GM21447 (cell line): ENCODE measurements at regions not wholly inside any gene's neighbourhood (a gene's known extent, or its start where the extent isn't known, plus 50 kb on each side); places are given as distances from the start of the nearest gene placed in this dataset.
"Not testable (repeated sequence)": the region's sequence is repeated elsewhere in the genome, so short reads cannot be mapped to it uniquely, and the experiment has no call there.

ENCODE experiments used
- ATAC-seq: cut with Tn5 transposase; IDR thresholded peaks from one replicate; pipeline ENCODE4 v1.9.1; 2021; ENCODE audit not compliant: unreplicated experiment

- ATAC-seq: no peak
Measured at GRCh38 chr2:241981076-241981700, 111.7 kb downstream of the RTP5 start.

GRCh38 chr2:241982706-241983570 is 113.4 kb downstream of the RTP5 start:
- ATAC-seq: no peak

- no peak for ATAC-seq
Measured at GRCh38 chr2:241983571-241984270, 114.2 kb downstream of the RTP5 start.

- ATAC-seq: no peak
Measured at GRCh38 chr2:241984271-241984655, 114.7 kb downstream of the RTP5 start.

GRCh38 chr2:241984658-241985057 is 115.1 kb downstream of the RTP5 start:
- ATAC-seq: no peak

DNA sequence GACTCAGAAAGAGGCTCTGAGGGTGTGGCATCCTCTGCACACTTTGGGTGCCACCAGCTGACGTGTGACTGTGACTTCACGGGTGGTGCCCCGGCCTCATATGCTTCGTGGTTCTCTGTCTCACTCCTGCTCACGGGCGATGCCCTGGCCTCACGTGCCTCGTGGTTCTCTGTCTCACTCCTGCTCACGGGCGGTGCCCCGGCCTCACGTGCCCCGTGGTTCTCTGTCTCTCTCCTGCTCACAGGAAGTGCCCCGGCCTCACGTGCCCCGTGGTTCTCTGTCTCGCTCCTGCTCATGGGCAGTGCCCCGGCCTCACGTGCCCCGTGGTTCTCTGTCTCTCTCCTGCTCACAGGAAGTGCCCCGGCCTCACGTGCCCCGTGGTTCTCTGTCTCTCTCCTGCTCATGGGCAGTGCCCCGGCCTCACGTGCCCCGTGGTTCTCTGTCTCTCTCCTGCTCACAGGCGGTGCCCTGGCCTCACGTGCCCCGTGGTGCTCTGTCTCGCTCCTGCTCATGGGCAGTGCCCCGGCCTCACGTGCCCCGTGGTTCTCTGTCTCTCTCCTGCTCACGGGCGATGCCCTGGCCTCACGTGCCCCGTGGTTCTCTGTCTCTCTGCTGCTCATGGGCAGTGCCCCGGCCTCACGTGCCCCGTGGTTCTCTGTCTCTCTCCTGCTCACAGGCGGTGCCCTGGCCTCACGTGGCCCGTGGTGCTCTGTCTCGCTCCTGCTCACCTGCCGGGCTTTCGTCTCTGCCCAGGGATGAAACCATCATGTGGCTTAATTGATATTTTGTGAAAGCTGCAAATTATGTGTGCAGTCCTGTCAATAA is 115.8 kb downstream of the RTP5 start:
- not testable (repeated sequence) for ATAC-seq

DNA sequence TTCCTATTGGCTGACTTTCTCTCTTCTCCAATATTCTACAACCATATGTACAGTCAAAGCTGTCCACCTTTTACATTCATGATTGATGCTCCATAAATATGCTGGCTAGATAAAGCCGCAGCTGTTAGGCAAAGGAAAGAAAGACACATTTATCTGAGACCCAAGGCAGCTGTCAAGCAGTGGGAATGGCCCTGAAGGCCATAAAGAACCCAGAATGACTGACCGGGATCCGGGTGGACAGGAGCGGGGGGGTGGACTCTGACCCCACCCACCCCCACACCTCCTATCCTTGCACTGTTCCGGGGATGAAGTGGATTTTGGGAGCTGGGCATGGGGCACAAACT is 116.4 kb downstream of the RTP5 start:
- no peak for ATAC-seq

DNA sequence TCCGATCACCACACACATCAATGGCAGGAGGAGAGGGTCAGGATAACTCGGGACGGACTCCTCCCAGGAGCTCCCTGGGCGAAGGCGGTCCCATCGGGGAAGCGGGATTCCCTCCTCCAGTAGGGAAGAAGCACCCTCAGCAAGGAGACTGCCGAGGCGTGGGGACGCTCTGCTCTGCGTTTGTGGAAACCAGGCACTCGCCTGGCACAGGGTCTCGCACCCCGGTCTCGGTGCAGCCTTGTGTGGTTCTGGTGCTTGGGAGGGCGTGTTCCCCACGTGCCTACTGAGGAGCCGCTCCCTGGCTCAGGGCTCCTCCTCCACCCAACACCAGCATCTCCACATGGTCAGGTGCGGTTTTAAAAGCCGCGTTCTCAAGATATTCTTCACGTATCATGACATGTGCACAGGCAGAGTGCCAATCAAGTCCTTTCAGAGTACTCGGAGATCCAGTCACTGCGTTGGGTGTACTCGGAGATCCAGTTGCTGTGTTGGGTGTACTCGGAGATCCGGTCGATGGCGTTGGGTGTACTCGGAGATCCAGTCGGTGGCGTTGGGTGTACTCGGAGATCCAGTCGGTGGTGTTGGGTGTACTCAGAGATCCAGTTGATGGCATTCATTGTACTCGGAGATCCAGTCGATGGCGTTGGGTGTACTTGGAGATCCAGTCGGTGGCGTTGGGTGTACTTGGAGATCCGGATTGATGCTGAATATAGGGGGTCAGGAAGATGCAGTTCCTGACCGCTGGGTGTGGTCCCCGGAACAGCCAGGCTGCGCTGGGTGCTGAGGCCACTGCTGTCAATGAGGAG is 117.5 kb downstream of the RTP5 start:
- no peak for ATAC-seq

- no peak for ATAC-seq
Measured at GRCh38 chr2:241987726-241988125, 118.2 kb downstream of the RTP5 start.

DNA sequence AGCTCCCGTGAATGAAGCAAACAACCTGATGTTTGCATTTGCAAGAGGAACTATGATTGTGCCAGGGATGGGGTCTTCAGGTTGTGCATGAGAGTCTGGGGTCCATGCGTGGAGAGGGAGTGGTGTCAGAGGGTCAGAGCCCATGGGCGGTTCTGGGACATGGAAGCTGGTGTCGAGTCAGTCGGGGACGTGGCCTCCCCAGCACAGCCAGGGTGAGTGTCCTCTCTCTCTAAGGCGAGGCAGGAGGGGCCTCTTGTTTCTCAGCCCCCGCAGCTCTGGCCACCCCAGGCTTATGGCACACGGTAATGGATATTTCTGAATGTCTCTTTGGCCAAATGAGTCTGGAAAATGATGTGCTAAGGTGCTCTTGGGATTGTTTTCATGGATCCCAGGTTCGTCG is 118.6 kb downstream of the RTP5 start:
- no peak for ATAC-seq

DNA sequence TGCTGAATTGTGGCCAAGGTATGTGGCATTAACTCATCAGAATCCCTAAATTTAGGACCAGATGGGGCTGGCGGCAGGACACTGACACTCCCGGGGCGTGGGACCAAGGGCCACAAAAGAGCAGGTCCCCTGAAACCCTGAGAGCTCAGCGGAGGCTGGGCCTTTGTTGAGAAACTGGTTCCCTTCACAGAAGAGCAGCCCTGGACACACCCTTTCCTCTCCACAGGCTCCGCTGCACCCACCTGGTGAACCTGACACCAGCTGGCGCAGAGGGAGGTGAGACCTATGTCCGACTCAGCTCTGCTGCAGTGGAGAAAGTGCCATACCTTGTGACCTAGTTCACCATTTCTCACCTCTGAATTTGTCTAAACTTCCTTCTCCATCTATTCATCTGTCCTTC is 119.5 kb downstream of the RTP5 start:
- ATAC-seq: no peak

GRCh38 chr2:241990466-241990865 is 120.9 kb downstream of the RTP5 start:
- no peak for ATAC-seq

DNA sequence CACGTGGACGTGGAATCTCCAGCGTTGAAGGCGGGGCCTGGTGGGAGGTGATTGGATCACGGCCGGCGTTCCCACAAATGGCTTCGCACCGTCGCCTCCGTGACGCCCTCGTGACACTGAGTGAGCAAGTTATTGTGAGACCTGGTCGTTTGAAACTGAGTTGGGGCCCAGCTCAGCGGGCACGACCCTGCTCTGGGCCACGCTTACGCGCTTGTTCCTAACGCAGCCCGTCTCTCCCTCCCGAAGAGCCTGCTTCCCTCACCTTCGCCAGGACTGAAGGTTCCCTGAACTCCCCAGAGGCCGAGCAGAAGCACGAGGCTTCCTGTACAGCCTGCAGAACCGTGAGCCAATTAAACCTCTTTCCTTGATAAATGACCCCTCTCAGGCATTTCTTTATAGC is 121.8 kb downstream of the RTP5 start:
- ATAC-seq: no peak

- ATAC-seq: no peak
Measured at GRCh38 chr2:241992753-241993152, 123.2 kb downstream of the RTP5 start.

DNA sequence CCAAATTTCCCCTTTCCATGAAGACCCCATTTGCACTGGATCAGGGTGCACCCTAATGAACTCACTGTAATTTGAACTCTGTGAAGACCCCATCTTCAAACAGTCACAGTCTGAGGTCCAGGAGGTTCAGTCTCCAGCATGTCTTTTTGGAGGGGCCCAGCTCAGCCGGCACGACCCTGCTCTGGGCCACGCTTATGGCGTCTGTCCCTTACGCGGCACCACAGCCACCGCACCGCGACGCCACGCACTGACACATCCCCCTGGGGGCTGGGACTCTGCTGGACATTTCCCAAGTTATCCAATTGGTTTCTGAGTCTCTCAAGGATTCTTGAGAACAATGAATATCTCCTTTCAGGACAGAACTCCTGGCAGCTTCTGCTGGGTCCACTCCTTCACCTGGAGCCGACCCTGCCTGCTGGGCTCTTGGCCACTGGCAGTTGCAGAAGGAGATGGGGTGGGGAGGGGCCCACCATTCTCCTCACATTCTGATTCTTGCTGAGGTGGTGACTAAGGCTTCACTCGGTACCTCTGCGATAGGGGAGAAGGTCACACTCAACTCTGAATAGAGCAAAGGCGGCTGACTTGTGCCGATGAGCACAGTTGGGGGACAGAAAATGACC is 124.0 kb downstream of the RTP5 start:
- ATAC-seq: no peak

DNA sequence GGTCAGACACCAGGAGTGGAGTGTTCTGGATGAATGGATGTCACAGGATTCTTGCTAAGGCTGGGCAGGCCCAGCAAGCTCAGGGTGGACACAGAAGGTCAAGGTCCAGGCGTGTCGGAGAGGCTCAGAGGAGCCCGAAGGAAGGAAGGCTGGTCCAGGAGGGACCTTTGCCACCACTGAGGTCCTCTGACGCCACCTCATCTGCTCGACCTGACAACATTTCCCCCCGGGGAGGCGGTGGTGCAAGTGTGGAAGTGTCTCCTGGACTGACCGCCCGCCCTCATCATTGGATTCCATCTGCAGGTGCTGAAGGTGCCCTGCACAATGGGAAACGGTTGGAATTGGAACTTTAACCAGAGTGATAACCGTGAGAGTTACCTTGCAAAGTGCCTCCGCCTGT is 124.6 kb downstream of the RTP5 start:
- ATAC-seq: no peak

DNA sequence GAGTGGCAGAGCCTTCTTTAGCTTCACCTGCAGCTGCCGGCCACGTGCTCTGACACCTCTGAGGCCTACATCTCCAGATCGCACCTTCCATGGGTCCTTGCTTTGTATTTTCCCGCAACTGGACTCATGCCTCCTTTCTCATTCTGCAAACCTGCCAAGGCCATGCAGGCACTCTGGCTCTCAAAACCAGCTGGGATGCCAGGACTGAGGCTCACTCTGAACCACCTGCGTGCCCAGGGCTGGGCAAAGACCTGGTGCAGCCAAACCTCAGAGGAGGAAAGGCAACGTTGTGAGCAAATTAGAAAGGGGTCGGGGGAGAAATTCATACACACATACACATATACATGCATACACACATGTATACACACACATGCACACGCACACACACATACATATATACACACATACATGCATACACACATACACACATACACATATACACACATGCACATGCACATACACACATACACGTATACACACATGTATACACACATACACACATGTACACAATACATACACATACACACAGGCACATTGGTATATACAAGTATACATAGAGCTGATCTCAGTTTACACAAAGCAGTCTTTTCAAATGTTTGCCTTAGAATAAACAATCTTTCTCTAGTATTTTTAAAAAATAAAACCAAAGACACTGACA is 125.2 kb downstream of the RTP5 start:
- no peak for ATAC-seq

- no peak for ATAC-seq
Measured at GRCh38 chr2:241996100-241996499, 126.6 kb downstream of the RTP5 start.

GRCh38 chr2:241997017-241997416 is 127.5 kb downstream of the RTP5 start:
- no peak for ATAC-seq
